ENCODE measurements at regions not wholly inside any gene's neighbourhood (a gene's known extent, or its start where the extent isn't known, plus 50 kb on each side); places are given as distances from the start of the nearest gene placed in this dataset.

DNA sequence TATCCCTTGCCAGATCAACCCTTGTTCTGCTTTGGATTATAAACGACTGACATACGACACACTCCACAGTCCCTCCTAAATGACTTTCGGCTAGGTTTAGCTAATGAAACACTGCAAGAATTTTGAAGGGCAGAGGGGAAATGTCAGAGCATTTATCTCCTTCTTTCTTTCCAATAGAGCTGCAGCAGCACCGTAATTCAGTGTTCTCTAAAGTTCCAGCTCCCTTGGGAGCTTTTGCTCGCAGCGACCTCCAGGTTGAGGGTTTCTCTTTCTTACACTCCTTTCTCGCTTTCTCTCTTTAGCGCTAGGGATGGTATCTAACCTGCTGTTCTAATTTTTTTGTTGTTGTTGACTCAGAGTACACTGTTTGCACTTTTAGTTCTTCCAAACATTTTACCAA lies 467.1 kb upstream of the ST8SIA4 start:
- Histone ChIP-seq H4K91ac (replicated peaks; ENCODE audit: insufficient read length, low read length) (no peak overlapping the region), H2BK15ac (ENCODE audit: low read length) (no peak overlapping the region), H3K9me3 (ENCODE audit: insufficient read depth in 2 of 2, low read depth in 1 of 2, low read length in 1 of 2) (no peaks in the 10 kb centered on the region), H3K4ac (replicated peaks; ENCODE audit: insufficient read length, low read depth, low read length) (no peak overlapping the region), H3K56ac (replicated peaks; ENCODE audit: insufficient read length, low read depth, low read length) (no peak overlapping the region), H3K36me3 (ENCODE audit: control insufficient read depth in 2 of 4, insufficient read depth in 4 of 4, low read length in 3 of 4) (no peaks in the 10 kb centered on the region), H3K79me2 (ENCODE audit: control insufficient read depth in 1 of 2, insufficient read depth in 2 of 2, low read length in 2 of 2) (no peaks in the 10 kb centered on the region), H3K23me2 (ENCODE audit: low read depth, low read length) (no peaks in the 10 kb centered on the region), H3K23ac (ENCODE audit: insufficient read length) (no peak overlapping the region), H3K14ac (ENCODE audit: insufficient read length) (no peak overlapping the region), H3K27me3 (replicated peaks in 1 of 4; ENCODE audit: control insufficient read depth in 3 of 4, extremely low read depth in 1 of 4, insufficient read depth in 3 of 4, low read length in 3 of 4) (peaks cover 0 to 1% (median 0%) of the 10 kb centered on the region in 4 experiments; a peak in 2 of 7 replicates), H2BK5ac (ENCODE audit: low read depth, low read length) (no peak overlapping the region), H2BK120ac (replicated peaks; ENCODE audit: low read depth, low read length) (no peak overlapping the region), H3K4me3 (ENCODE audit: extremely low read depth in 1 of 4, insufficient read depth in 2 of 4, low read depth in 3 of 4, low read length in 4 of 4) (no peak overlapping the region), H4K20me1 (replicated peaks in 1 of 2; ENCODE audit: control insufficient read depth in 1 of 2, insufficient read depth in 2 of 2, low read length in 2 of 2) (no peaks in the 10 kb centered on the region), H2AK5ac (ENCODE audit: low read depth, low read length) (no peak overlapping the region), H3K4me2 (ENCODE audit: insufficient read depth in 1 of 2, low read depth in 2 of 2, low read length in 2 of 2) (no peak overlapping the region), H2AFZ (ENCODE audit: low read length) (no peak overlapping the region), H3K4me1 (replicated peaks in 1 of 4; ENCODE audit: control insufficient read depth in 3 of 4, insufficient read depth in 4 of 4, low read length in 3 of 4) (no peaks in the 10 kb centered on the region), H2BK20ac (ENCODE audit: low read length) (no peak overlapping the region), H3K18ac (ENCODE audit: extremely low read depth, low read length) (no peak overlapping the region), H4K5ac (ENCODE audit: insufficient read length, low read depth, low read length) (no peak overlapping the region), H3K27ac (ENCODE audit: low read depth, low read length) (no peak overlapping the region), H4K8ac (ENCODE audit: extremely low read depth, insufficient read depth, low read length) (no peak overlapping the region), H2BK12ac (ENCODE audit: low read depth, low read length) (no peak overlapping the region), H3K9ac (replicated peaks in 1 of 4; ENCODE audit: extremely low read depth in 1 of 4, low read depth in 3 of 4, low read length in 3 of 4) (no peak overlapping the region), H3K79me1 (ENCODE audit: low read depth, low read length) (no peaks in the 10 kb centered on the region)
- POLR2A ChIA-PET (ENCODE audit: partially characterized antibody) = no interaction called here
- no peak for DNase-seq (ENCODE audit: low read depth in 1 of 2, low spot score in 2 of 2)
- TF ChIP-seq SAP30 (IDR thresholded peaks at IDR 0.05; ENCODE audit: insufficient read depth, insufficient replicate concordance, low read length) (no peak), BRCA1 (IDR thresholded peaks at IDR 0.05; ENCODE audit: low read depth, low read length) (no peak), SUZ12 (IDR thresholded peaks at IDR 0.05; ENCODE audit: low read length) (no peak), EP300 (IDR thresholded peaks at IDR 0.05; ENCODE audit: borderline replicate concordance in 1 of 2, low read depth in 2 of 2, low read length in 2 of 2) (no peak), FOSL1 (IDR thresholded peaks at IDR 0.05; ENCODE audit: insufficient read depth, low read depth, low read length) (no peak), SP1 (IDR thresholded peaks at IDR 0.05; ENCODE audit: low read depth, low read length) (no peak), GABPA (IDR thresholded peaks at IDR 0.05; ENCODE audit: borderline replicate concordance, insufficient read depth, low read length) (no peak), CHD1 (IDR thresholded peaks at IDR 0.05; ENCODE audit: low read depth, low read length) (no peak), CHD2 (IDR thresholded peaks at IDR 0.05; ENCODE audit: low read length) (no peak)
- CTCF ChIA-PET (ENCODE audit: partially characterized antibody) = interaction anchor here (1.2 kb wide), 1 partner anchor 216 kb away, joined by 3 read pairs; no protein-coding TSS in a partner anchor
- WGBS, 2 experiments (ENCODE audit: extremely low coverage in 1 of 2, insufficient coverage in 1 of 2, insufficient read length in 1 of 2, insufficient replicate concordance in 2 of 2, low coverage in 1 of 2, low lambda C conversion rate in 2 of 2, missing lambda C conversion rate in 1 of 2) = 89% methylated on average over 8 of the region's 8 CpGs; no CpG with 5 or more reads in 1 of the 2 experiments
- FAIRE-seq = no peak

Data from H1 (cell line).